ENCODE measurements at regions not wholly inside any gene's neighbourhood (a gene's known extent, or its start where the extent isn't known, plus 50 kb on each side); places are given as distances from the start of the nearest gene placed in this dataset.

GRCh38 chr20:22652681-22653588 is 68.6 kb upstream of the FOXA2 start:
- DNase-seq, result no peak

- DNase-seq, result no peak
These were observed 69.6 kb upstream of the FOXA2 start for GRCh38 chr20:22653658-22654642.

- DNase-seq, result no peak
These were observed 79.2 kb upstream of the FOXA2 start for GRCh38 chr20:22663528-22664025.

- DNase-seq, result no peak
These were observed 82.8 kb upstream of the FOXA2 start for GRCh38 chr20:22667198-22667597.

- no peak for DNase-seq
These were observed 87.8 kb upstream of the FOXA2 start for GRCh38 chr20:22672191-22672590.

GRCh38 chr20:22673467-22673866 is 89.1 kb upstream of the FOXA2 start:
- no peak for DNase-seq

- no peak for DNase-seq
These were observed 91.0 kb upstream of the FOXA2 start for GRCh38 chr20:22675341-22675740.

- DNase-seq, result no peak
These were observed 94.3 kb upstream of the FOXA2 start for GRCh38 chr20:22678678-22679077.

- DNase-seq, result no peak
These were observed 94.8 kb upstream of the FOXA2 start for GRCh38 chr20:22679197-22679596.

GRCh38 chr20:22680031-22680740 is 95.8 kb upstream of the FOXA2 start:
- DNase-seq, result no peak

GRCh38 chr20:22681591-22682248 is 97.3 kb upstream of the FOXA2 start:
- no peak for DNase-seq

GRCh38 chr20:22682381-22682780 is 98.0 kb upstream of the FOXA2 start:
- no peak for DNase-seq

GRCh38 chr20:22684072-22684762 is 99.8 kb upstream of the FOXA2 start:
- peak; percentile 41 to 57 for DNase-seq

- DNase-seq, result no peak
These were observed 100.5 kb upstream of the FOXA2 start for GRCh38 chr20:22684763-22685443.

GRCh38 chr20:22686097-22686496 is 101.7 kb upstream of the FOXA2 start:
- DNase-seq, result peak in 1 of 2 experiments; percentile 21

GRCh38 chr20:22687676-22688349 is 103.4 kb upstream of the FOXA2 start:
- no peak for DNase-seq

- no peak for DNase-seq
These were observed 104.1 kb upstream of the FOXA2 start for GRCh38 chr20:22688485-22688884.

- no peak for DNase-seq
These were observed 104.9 kb upstream of the FOXA2 start for GRCh38 chr20:22689266-22689665.

- no peak for DNase-seq
These were observed 105.6 kb upstream of the FOXA2 start for GRCh38 chr20:22690000-22690399.

GRCh38 chr20:22690616-22691179 is 106.3 kb upstream of the FOXA2 start:
- no peak for DNase-seq
